Astrocyte (in vitro differentiated cells and primary cell): ENCODE measurements at regions not wholly inside any gene's neighbourhood (a gene's known extent, or its start where the extent isn't known, plus 50 kb on each side); places are given as distances from the start of the nearest gene placed in this dataset.

Experiments used
- DNase-seq: peaks from one replicate; pipeline ENCODE4 v3.0.0-alpha.2; 2010; ENCODE audit warnings: low read depth
- FAIRE-seq: peaks from 2 replicates; lab custom pipeline; 2011; peaks lifted over from hg19 to GRCh38; lab: Jason Lieb, UNC
- H2AFZ ChIP-seq: 2 replicates; pipeline ENCODE4 v1.6.0; 2012; ENCODE audit warnings: low read depth, low read length, inconsistent platforms
- H3K27ac ChIP-seq: 2 replicates; pipeline ENCODE4 v1.5.1; 2011; ENCODE audit warnings: low read depth, low read length, inconsistent platforms
- H3K27me3 ChIP-seq: 2 replicates; pipeline ENCODE4 v1.6.0; 2011; ENCODE audit warnings: low read length, inconsistent platforms; ENCODE audit not compliant: insufficient read depth
- H3K36me3 ChIP-seq: 2 replicates; pipeline ENCODE4 v1.5.1; 2011; ENCODE audit warnings: low read length, inconsistent platforms; ENCODE audit not compliant: insufficient read depth
- H3K4me1 ChIP-seq: 2 replicates; pipeline ENCODE4 v1.5.1; 2011; ENCODE audit warnings: low read length, inconsistent platforms; ENCODE audit not compliant: insufficient read depth
- H3K4me2 ChIP-seq: 2 replicates; pipeline ENCODE4 v1.6.0; 2012; ENCODE audit warnings: low read length, inconsistent platforms
- H3K4me3 ChIP-seq: 2 replicates; pipeline ENCODE4 v1.5.1; 2011; ENCODE audit warnings: low read depth, mild to moderate bottlenecking, low read length, inconsistent platforms; ENCODE audit not compliant: insufficient read depth
- H3K79me2 ChIP-seq: 2 replicates; pipeline ENCODE4 v1.6.0; 2012; ENCODE audit warnings: mild to moderate bottlenecking, low read length, inconsistent platforms; ENCODE audit not compliant: insufficient read depth
- H3K9ac ChIP-seq: 2 replicates; pipeline ENCODE4 v1.6.0; 2012; ENCODE audit warnings: mild to moderate bottlenecking, low read length, inconsistent platforms
- H3K9me3 ChIP-seq: 2 replicates; pipeline ENCODE4 v1.5.1; 2012; ENCODE audit warnings: low read depth, mild to moderate bottlenecking, low read length, inconsistent platforms; ENCODE audit not compliant: insufficient read depth
- H4K20me1 ChIP-seq: 2 replicates; pipeline ENCODE4 v1.6.0; 2012; ENCODE audit warnings: low read length, inconsistent platforms; ENCODE audit not compliant: insufficient read depth
- H3K27ac Mint-ChIP-seq: one replicate; pipeline ENCODE4 v1.8.0; 2021; ENCODE audit warnings: mild to moderate bottlenecking, mixed read lengths; ENCODE audit not compliant: unreplicated experiment
- H3K27me3 Mint-ChIP-seq: one replicate; pipeline ENCODE4 v1.8.0; 2021; ENCODE audit warnings: low read depth, mixed read lengths; ENCODE audit not compliant: unreplicated experiment
- H3K36me3 Mint-ChIP-seq: one replicate; pipeline ENCODE4 v1.8.0; 2021; ENCODE audit warnings: low read depth, mixed read lengths; ENCODE audit not compliant: unreplicated experiment
- H3K4me1 Mint-ChIP-seq: one replicate; pipeline ENCODE4 v1.8.0; 2021; ENCODE audit warnings: low read depth, mixed read lengths; ENCODE audit not compliant: unreplicated experiment
- H3K4me3 Mint-ChIP-seq: one replicate; pipeline ENCODE4 v1.8.0; 2021; ENCODE audit warnings: mild to moderate bottlenecking, moderate library complexity, mixed read lengths; ENCODE audit not compliant: unreplicated experiment
- H3K9me3 Mint-ChIP-seq: one replicate; pipeline ENCODE4 v1.8.0; 2021; ENCODE audit warnings: mild to moderate bottlenecking, mixed read lengths; ENCODE audit not compliant: unreplicated experiment
- EZH2 ChIP-seq: IDR thresholded peaks from 2 replicates; pipeline ENCODE4 v1.6.1; 2012; ENCODE audit warnings: mild to moderate bottlenecking, low read length, inconsistent platforms; ENCODE audit not compliant: insufficient read depth
- TF ChIP-seq, protein P1 (sequence below): IDR thresholded peaks from 2 replicates; pipeline ENCODE4 v1.5.1; 2011; ENCODE audit warnings: low read depth, mild to moderate bottlenecking, inconsistent platforms, low read length, moderate library complexity; ENCODE audit not compliant: insufficient read depth

DNA sequence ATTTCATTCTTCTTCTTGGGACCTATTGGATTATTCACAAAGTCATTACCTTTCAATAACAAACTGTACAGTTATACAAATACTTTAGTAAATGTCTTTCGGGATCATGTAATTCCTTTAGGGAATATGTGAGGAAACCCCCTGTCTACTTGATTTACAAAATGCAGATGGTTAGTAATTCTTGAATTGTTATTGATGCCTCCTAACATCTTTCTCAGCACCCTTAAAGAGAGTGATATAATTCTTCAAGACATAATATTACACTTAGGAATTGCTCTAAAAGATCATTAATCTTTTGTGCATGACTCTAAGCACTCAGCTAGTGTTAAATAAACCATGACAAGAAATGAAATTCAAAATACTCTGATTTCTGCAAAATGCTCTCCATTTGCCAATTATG, 988.1 kb upstream of the HS3ST1 start:
- Histone ChIP-seq H2AFZ (no peak overlapping the region), H3K27me3 (no peaks in the 10 kb centered on the region), H3K27ac (no peak overlapping the region), H3K4me3 (no peak overlapping the region), H3K4me2 (no peak overlapping the region), H3K9ac (no peak overlapping the region), H3K79me2 (no peaks in the 10 kb centered on the region), H4K20me1 (no peaks in the 10 kb centered on the region), H3K36me3 (no peaks in the 10 kb centered on the region), H3K4me1 (no peaks in the 10 kb centered on the region), H3K9me3 (peaks cover 3% of the 10 kb centered on the region)
- H3K27me3 Mint-ChIP-seq: no peaks in the 10 kb centered on the region
- no peaks in the 10 kb centered on the region for H3K9me3 Mint-ChIP-seq
- no peaks in the 10 kb centered on the region for H3K4me1 Mint-ChIP-seq
- H3K27ac Mint-ChIP-seq: no peak overlapping the region
- H3K4me3 Mint-ChIP-seq: no peak overlapping the region
- H3K36me3 Mint-ChIP-seq: no peaks in the 10 kb centered on the region
- TF ChIP-seq, protein P1, sequence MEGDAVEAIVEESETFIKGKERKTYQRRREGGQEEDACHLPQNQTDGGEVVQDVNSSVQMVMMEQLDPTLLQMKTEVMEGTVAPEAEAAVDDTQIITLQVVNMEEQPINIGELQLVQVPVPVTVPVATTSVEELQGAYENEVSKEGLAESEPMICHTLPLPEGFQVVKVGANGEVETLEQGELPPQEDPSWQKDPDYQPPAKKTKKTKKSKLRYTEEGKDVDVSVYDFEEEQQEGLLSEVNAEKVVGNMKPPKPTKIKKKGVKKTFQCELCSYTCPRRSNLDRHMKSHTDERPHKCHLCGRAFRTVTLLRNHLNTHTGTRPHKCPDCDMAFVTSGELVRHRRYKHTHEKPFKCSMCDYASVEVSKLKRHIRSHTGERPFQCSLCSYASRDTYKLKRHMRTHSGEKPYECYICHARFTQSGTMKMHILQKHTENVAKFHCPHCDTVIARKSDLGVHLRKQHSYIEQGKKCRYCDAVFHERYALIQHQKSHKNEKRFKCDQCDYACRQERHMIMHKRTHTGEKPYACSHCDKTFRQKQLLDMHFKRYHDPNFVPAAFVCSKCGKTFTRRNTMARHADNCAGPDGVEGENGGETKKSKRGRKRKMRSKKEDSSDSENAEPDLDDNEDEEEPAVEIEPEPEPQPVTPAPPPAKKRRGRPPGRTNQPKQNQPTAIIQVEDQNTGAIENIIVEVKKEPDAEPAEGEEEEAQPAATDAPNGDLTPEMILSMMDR: no peak
- no peak for TF ChIP-seq EZH2
- DNase-seq (no peak), FAIRE-seq (no peak)

DNA sequence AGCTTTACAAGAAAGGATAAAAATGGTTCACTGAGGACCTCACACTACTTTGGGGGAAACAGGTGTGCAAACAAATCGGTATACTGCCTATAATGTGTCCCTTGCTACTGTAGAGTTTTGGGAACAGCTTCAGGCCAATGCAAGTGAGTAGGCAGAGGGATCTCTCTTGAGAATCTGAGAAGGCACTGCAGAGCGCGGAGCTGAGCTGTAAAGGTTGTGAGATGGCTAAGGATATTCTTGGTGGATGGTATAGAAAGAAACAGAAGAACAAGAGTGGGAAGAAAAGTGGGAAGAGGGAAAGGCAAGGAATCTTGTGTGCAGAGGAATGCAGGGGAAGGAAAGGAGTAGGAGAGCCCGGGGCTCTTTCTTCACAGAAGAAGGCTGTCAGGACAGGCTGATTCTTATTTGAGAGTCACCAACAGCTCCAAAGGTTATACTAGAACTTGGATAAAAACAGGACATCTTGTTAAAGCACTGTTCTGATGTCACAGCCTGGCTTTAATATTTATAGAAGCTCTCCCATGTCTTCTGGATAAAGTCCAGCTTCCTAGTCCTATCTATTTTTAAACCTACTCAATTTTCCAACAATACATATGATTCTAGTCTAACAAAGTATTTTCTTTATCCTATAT, 985.6 kb upstream of the HS3ST1 start:
- TF ChIP-seq EZH2: no peak
- TF ChIP-seq, protein P1: no peak
- no peaks in the 10 kb centered on the region for H3K36me3 ChIP-seq
- H2AFZ ChIP-seq: no peak overlapping the region
- H3K27ac ChIP-seq: no peak overlapping the region
- H3K27me3 ChIP-seq: no peaks in the 10 kb centered on the region
- Mint-ChIP-seq H3K4me3 (no peak overlapping the region), H3K27me3 (no peaks in the 10 kb centered on the region), H3K36me3 (no peaks in the 10 kb centered on the region), H3K4me1 (peaks cover 7% of the 10 kb centered on the region), H3K9me3 (no peaks in the 10 kb centered on the region), H3K27ac (no peak overlapping the region)
- no peak for DNase-seq
- no peaks in the 10 kb centered on the region for H3K79me2 ChIP-seq
- no peak overlapping the region for H3K9ac ChIP-seq
- H3K4me2 ChIP-seq: no peak overlapping the region
- H4K20me1 ChIP-seq: no peaks in the 10 kb centered on the region
- no peaks in the 10 kb centered on the region for H3K4me1 ChIP-seq
- no peak overlapping the region for H3K4me3 ChIP-seq
- no peak for FAIRE-seq
- H3K9me3 ChIP-seq: no peaks in the 10 kb centered on the region

DNA sequence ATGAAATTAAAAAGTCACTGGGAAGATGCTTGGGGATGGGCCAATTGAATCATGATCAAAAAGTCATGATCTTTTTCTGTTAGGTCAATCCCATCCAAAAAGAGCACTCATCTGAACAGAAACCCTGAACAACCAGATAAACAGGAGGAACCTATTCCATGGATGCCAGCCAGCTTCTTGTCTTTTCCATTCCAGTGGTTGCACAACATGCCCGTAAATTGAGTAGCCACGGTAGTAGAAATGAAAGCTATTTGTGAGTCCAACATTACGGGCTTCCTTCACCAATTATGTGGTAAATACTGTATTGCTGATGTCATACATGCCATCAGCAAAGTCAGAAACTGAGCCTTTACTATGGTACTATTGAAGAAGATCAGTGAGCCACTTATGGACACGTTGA, 982.4 kb upstream of the HS3ST1 start:
- no peaks in the 10 kb centered on the region for H3K36me3 Mint-ChIP-seq
- H3K27me3 Mint-ChIP-seq: no peaks in the 10 kb centered on the region
- Histone ChIP-seq H2AFZ (no peak overlapping the region), H4K20me1 (no peaks in the 10 kb centered on the region), H3K27me3 (no peaks in the 10 kb centered on the region), H3K9ac (no peak overlapping the region), H3K36me3 (no peaks in the 10 kb centered on the region), H3K27ac (no peak overlapping the region), H3K9me3 (no peaks in the 10 kb centered on the region), H3K79me2 (no peaks in the 10 kb centered on the region), H3K4me2 (no peak overlapping the region), H3K4me1 (no peaks in the 10 kb centered on the region), H3K4me3 (no peak overlapping the region)
- TF ChIP-seq EZH2: no peak
- TF ChIP-seq, protein P1: no peak
- peaks cover 7% of the 10 kb centered on the region for H3K4me1 Mint-ChIP-seq
- no peak for DNase-seq
- H3K4me3 Mint-ChIP-seq: no peak overlapping the region
- H3K9me3 Mint-ChIP-seq: no peaks in the 10 kb centered on the region
- no peak for FAIRE-seq
- no peak overlapping the region for H3K27ac Mint-ChIP-seq
